ENCODE measurements at regions not wholly inside any gene's neighbourhood (a gene's known extent, or its start where the extent isn't known, plus 50 kb on each side); places are given as distances from the start of the nearest gene placed in this dataset.
"Not testable (repeated sequence)": the region's sequence is repeated elsewhere in the genome, so short reads cannot be mapped to it uniquely, and the experiment has no call there.

- DNase-seq, result no peak
These were observed 290.7 kb upstream of the FOLH1 start for GRCh38 chr11:49499117-49499516.

DNA sequence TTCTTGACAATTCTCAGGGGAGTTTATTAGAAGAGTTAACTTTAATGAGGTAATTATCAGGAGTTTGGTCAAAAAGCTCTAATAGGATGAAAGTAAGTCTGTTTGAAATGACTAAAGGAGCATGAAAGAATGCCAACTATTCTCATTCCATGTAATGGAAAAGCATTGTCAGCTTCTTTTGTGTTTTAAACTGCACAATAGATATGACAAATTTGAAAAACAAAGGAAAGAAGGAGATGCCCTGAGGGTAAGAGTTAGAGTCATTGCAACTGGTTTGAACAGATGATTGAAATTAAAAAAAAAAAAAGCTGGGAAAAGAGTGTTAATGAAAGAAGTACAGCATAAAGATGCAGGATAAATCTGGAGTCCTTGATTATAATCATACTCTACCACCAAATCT lies 296.8 kb upstream of the FOLH1 start:
- no peak for DNase-seq

DNA sequence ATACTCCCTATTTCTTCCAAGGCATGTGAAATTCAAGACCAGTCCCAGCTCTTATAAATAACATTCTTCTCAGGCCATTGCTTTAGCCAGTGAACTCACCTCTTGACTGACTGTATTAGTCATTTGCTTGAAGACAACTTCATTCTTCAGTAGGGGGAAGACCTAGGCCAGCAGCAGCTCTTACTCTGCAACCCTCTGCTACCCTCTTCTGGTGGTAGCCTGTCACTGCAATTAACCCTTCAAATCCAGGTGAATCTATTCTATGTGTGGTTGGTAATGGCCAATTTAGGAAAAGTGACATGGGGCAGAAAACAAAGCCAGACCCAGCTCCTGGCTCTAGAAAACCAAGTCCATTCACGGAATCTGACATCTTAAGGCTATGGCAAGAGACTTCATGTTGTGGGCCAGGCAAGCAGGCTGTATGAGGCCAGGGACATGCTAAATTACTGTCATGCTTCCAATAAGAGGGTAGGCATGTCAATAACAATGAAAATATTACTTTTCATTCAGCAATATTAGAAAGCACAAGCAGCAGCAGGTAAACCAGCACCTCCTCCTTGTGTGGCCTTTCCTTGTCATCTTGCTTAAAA lies 317.9 kb upstream of the FOLH1 start:
- not testable (repeated sequence) for DNase-seq

DNA sequence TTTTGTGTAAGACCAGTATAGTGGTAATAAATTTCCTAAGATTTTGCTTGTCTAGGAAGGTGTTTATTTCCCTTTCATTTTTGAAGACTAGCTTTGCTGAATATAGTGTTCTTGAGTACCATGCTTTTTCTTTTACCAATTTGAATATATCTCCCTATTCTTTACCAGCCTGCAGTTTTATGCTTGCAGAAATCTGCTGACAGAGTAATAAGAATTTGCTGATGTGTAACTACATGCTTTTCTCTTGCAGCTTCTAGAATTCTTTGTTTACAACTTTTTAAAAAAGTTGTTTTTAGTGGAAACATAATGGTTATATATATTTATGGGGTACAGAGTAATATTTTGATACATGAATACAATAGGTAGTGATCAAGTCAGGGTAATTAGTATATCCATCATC lies 324.8 kb upstream of the FOLH1 start:
- no peak for DNase-seq

GRCh38 chr11:49538927-49539326 lies 330.5 kb upstream of the FOLH1 start:
- DNase-seq, result not testable (repeated sequence)

DNA sequence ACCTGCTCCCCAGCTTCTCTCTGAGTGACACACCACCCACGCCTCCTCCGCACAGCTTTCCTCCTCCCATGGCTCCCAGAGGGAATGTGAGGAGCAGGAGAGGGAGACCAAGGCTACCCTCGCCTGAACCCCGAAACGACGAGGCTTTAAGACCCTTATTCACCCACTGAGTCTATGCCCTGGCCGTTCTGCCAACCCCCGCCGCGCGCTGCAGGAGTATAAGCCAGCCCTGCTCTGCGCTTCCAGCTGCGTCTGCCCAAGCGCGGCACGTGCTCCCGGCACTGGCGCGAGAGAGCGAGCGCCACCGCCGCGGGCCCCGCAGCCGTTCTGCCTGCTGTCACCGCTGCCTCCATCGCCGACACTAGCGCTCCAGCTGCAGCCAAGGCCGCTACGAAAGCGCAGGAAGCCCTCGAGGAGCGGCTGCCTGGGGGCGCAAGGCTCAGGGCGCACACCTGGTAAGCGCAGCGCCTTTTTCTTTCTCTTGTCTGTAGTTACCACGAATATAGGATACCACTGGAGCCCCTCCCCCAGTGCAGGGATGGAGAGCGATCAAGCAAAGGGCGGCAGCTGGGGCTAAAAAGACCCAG lies 350.0 kb upstream of the FOLH1 start:
- DNase-seq, result not testable (repeated sequence)

GRCh38 chr11:49560593-49560992 lies 352.2 kb upstream of the FOLH1 start:
- not testable (repeated sequence) for DNase-seq

DNA sequence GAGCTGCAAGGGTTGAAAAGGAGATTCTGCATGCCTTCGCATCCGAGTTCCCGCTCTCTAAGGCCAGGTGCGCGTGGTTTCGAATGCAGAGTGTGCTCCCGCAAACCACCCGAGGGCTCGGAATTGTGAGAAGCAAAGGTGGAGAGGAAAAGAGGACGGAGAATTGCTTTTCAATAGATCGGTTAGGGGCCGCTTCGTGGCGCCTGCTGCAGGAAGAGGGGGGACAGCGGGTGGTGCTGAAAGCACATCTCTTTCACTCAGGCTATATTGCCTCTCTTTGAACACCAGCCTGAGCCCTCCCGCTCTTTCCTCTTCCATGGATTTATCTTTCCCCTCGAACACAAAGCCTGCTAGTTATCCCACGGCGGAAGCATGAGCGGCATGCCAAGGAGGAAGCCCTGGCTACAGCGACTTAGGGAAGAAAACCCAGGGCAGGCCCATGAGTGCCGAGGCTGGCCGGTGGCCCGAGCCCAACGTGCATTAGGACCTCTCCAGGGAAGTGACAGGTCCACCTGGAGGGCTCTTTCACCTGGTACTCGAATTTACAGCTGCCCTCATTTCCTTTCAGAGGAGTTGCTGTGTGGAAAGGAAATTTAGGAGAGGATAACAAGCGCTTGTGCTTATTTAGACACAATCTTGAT lies 353.0 kb upstream of the FOLH1 start:
- DNase-seq, result not testable (repeated sequence)

DNA sequence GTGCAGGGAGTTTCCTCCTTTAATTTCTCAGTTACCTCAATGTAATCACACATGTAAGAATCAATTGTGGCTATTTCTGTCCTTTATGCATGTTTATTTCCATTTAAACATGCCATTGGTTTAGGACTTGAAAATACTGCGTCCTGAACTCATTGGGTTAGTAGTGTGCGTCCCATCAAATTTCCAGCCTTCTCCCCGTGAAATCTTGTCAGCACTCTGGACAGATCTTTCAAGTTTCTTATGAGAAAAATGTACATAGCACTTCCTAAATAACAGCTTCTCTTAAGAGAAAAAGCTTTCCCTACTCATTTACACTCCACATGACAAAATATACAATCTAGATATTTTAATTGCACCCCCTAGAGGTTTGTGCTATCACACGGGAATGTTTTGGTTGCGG lies 353.9 kb upstream of the FOLH1 start:
- DNase-seq, result not testable (repeated sequence)

- not testable (repeated sequence) for DNase-seq
These were observed 371.1 kb upstream of the FOLH1 start for GRCh38 chr11:49579492-49579891.

- not testable (repeated sequence) for DNase-seq
These were observed 366.7 kb upstream of the OR4C13 start for GRCh38 chr11:49585495-49585894.

- not testable (repeated sequence) for DNase-seq
These were observed 343.3 kb upstream of the OR4C13 start for GRCh38 chr11:49608892-49609291.

GRCh38 chr11:49623872-49624271 lies 328.3 kb upstream of the OR4C13 start:
- not testable (repeated sequence) for DNase-seq

DNA sequence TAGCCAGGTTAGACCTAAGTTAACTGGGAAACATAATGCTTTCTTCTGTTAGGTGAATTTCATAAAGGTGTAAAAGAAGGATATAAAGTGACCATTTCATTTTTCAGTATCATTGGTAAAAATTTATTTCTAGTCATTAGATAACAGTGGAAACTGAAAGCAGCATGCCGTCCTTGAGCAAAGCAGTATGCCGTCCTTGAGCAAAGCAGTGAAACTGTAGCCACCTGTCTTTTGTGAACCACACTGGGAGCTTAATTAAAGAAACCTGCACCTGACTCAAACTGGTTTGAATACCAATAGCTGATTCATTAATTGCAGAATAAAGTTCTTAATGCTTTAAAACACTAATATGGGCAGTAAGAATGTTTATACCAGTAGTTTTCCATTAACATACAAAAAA lies 281.5 kb upstream of the OR4C13 start:
- not testable (repeated sequence) for DNase-seq

GRCh38 chr11:49702121-49702520 lies 250.1 kb upstream of the OR4C13 start:
- not testable (repeated sequence) for DNase-seq

- DNase-seq, result not testable (repeated sequence)
These were observed 201.7 kb upstream of the OR4C13 start for GRCh38 chr11:49750447-49750846.

GRCh38 chr11:49750960-49751359 lies 201.2 kb upstream of the OR4C13 start:
- DNase-seq, result not testable (repeated sequence)

GRCh38 chr11:49780791-49781190 lies 171.4 kb upstream of the OR4C13 start:
- not testable (repeated sequence) for DNase-seq

GRCh38 chr11:49782000-49782399 lies 170.2 kb upstream of the OR4C13 start:
- DNase-seq, result not testable (repeated sequence)

DNA sequence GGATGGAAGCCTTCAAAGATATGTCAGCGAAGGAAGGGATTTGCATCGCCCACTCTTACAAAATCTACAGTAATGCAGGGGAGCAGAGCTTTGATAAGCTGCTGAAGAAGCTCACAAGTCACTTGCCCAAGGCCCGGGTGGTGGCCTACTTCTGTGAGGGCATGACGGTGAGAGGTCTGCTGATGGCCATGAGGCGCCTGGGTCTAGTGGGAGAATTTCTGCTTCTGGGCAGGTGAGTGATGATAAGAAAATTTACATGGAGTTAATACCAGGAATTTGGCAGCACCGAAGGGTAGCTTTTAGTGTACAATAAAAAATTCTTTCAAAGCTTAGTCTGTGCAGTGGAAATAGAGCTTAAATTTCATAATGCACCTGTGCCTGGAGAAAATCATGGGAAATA lies 168.3 kb upstream of the OR4C13 start:
- DNase-seq, result not testable (repeated sequence)

DNA sequence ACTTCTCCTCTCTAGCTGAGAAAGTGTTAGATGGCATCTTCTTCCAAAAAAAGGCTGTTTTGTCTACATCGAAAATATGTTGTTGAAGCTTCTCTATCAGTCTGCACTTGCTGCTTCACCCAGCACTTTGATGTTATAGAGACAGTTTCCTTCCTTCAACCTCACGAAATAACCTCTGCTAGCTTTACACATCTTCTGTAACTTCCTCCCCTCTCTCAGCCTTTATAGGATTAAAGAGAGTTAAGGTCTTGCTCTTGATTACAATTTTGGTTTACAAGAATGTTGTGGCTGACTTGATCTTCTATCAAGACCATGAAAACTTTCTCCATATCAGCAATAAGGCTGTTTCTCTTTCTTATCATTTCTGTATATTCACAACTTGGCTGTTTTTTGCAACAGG lies 162.4 kb upstream of the OR4C13 start:
- not testable (repeated sequence) for DNase-seq

GRCh38 chr11:49798206-49798837 lies 153.9 kb upstream of the OR4C13 start:
- peak; percentile 46 for DNase-seq

DNA sequence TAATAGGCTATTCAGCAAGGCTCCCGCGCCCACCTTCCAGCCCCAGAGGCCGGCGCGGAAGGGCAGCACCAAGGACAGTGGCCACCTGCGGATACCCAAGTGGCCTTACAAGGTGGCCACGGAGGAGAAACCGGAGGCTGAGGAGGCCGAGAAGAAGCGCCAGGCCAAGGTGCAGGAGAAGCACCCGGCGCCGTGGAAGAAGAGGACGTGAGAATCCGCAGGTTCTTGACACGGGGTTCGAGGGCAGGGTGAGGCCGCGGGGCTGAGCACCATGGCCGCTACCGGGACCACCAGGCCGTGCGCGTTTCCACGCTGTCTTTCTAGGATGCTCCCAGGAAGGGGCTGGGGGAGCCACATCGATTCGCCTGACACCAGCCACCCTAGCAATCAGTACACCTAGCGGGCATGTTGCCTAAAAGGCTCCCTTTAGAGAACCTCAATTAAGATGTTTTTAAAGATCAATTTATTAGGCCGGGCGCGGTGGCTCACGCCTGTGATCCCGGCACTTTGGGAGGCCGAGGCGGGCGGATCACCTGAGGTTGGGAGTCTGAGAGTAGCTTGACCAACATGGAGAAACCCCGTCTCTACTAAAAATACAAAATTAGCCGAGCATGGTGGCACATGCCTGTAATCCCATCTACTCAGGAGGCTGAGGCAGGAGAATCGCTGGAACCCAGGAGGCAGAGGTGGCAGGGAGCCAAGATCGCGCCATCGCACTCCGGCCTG lies 134.3 kb upstream of the OR4C13 start:
- not testable (repeated sequence) for DNase-seq
